Mesenchymal stem cell (in vitro differentiated cells and primary cell): ENCODE measurements at regions not wholly inside any gene's neighbourhood (a gene's known extent, or its start where the extent isn't known, plus 50 kb on each side); places are given as distances from the start of the nearest gene placed in this dataset.

Experiments
- DNase-seq: peaks from one replicate; pipeline ENCODE4 v3.0.0-alpha.2; 2013
- H2AFZ ChIP-seq: one replicate; pipeline ENCODE4 v1.6.1; 2013; ENCODE audit warnings: low read depth, mild to moderate bottlenecking, control low read depth, inconsistent platforms, low read length, moderate library complexity
- H2AK5ac ChIP-seq: 2 replicates; pipeline ENCODE4 v1.6.1; 2013; ENCODE audit warnings: low read length, moderate library complexity, mild to moderate bottlenecking, inconsistent platforms; ENCODE audit not compliant: severe bottlenecking
- H2BK120ac ChIP-seq: one replicate; pipeline ENCODE4 v1.6.1; 2013; ENCODE audit warnings: low read depth, mild to moderate bottlenecking, inconsistent platforms, low read length, moderate library complexity
- H2BK12ac ChIP-seq, 2 experiments: one replicate each; pipeline ENCODE4 v1.6.1; 2013; ENCODE audit warnings: inconsistent platforms in 2 of 2, low read length in 2 of 2, mild to moderate bottlenecking in 2 of 2, moderate library complexity in 2 of 2, control low read depth in 1 of 2
- H2BK15ac ChIP-seq: one replicate; pipeline ENCODE4 v1.6.1; 2013; ENCODE audit warnings: mild to moderate bottlenecking, low read depth, inconsistent platforms; ENCODE audit not compliant: poor library complexity, severe bottlenecking
- H2BK5ac ChIP-seq: 2 replicates; pipeline ENCODE4 v1.6.1; 2013; ENCODE audit warnings: low read depth, mild to moderate bottlenecking, low read length, control low read depth, inconsistent platforms; ENCODE audit not compliant: poor library complexity, severe bottlenecking
- H3K14ac ChIP-seq, 2 experiments: one replicate each; pipeline ENCODE4 v1.6.1; 2013; ENCODE audit warnings: inconsistent platforms in 2 of 2, low read length in 2 of 2, control low read depth in 1 of 2, mild to moderate bottlenecking in 1 of 2, moderate library complexity in 1 of 2
- H3K18ac ChIP-seq, 2 experiments: one replicate each; pipeline ENCODE4 v1.6.1; 2013; ENCODE audit warnings: inconsistent platforms in 2 of 2, low read length in 2 of 2, control low read depth in 1 of 2, low read depth in 1 of 2, mild to moderate bottlenecking in 1 of 2
- H3K23ac ChIP-seq, 2 experiments: one replicate each; pipeline ENCODE4 v1.6.1; 2013; ENCODE audit warnings: inconsistent platforms in 2 of 2, low read length in 2 of 2, mild to moderate bottlenecking in 2 of 2, moderate library complexity in 2 of 2, control low read depth in 1 of 2
- H3K27ac ChIP-seq: 2 replicates; pipeline ENCODE4 v1.5.1; 2013; ENCODE audit warnings: mild to moderate bottlenecking, moderate library complexity, low read length, control low read depth, inconsistent platforms; ENCODE audit not compliant: poor library complexity, severe bottlenecking
- H3K27me3 ChIP-seq, 2 experiments: 2 replicates each; pipeline versions ENCODE4 v1.6.1 to v1.7.0; 2013; ENCODE audit warnings: low read length in 2 of 2, mild to moderate bottlenecking in 2 of 2, moderate library complexity in 2 of 2, control low read depth in 1 of 2, inconsistent platforms in 1 of 2; ENCODE audit not compliant: control insufficient read depth in 1 of 2, insufficient read depth in 1 of 2
- H3K36me3 ChIP-seq, 2 experiments: 2 replicates each; pipeline versions ENCODE4 v1.6.1 to v1.7.0; 2013; ENCODE audit warnings: low read length in 2 of 2, control low read depth in 1 of 2, inconsistent platforms in 1 of 2, low read depth in 1 of 2, mild to moderate bottlenecking in 1 of 2; ENCODE audit not compliant: insufficient read depth in 2 of 2, control insufficient read depth in 1 of 2
- H3K4ac ChIP-seq, 2 experiments: one replicate each; pipeline ENCODE4 v1.6.1; 2013; ENCODE audit warnings: inconsistent platforms in 2 of 2, low read length in 2 of 2, mild to moderate bottlenecking in 2 of 2, moderate library complexity in 2 of 2, control low read depth in 1 of 2, low read depth in 1 of 2
- H3K4me1 ChIP-seq: 2 replicates; pipeline ENCODE4 v1.6.1; 2013; ENCODE audit warnings: low read depth, low read length, control low read depth; ENCODE audit not compliant: control insufficient read depth, insufficient read depth
- H3K4me2 ChIP-seq: 2 replicates; pipeline ENCODE4 v1.6.1; 2013; ENCODE audit warnings: low read length, mild to moderate bottlenecking, inconsistent platforms; ENCODE audit not compliant: poor library complexity, severe bottlenecking
- H3K4me3 ChIP-seq, 2 experiments: 2 replicates each; pipeline versions ENCODE4 v1.5.1 to v1.7.0; 2013; ENCODE audit warnings: low read length in 2 of 2, mild to moderate bottlenecking in 2 of 2, control low read depth in 1 of 2, low read depth in 1 of 2; ENCODE audit not compliant: insufficient read depth in 1 of 2
- H3K79me1 ChIP-seq: replicated peaks from 2 replicates; pipeline ENCODE4 v1.6.1; 2013; ENCODE audit warnings: mild to moderate bottlenecking, control low read depth, low read length, inconsistent platforms; ENCODE audit not compliant: poor library complexity, severe bottlenecking
- H3K9ac ChIP-seq: 2 replicates; pipeline ENCODE4 v1.7.0; 2013; ENCODE audit warnings: mild to moderate bottlenecking, low read length, moderate library complexity
- H3K9me3 ChIP-seq: 2 replicates; pipeline ENCODE4 v1.7.0; 2013; ENCODE audit warnings: mild to moderate bottlenecking, low read length; ENCODE audit not compliant: control insufficient read depth
- H4K8ac ChIP-seq: one replicate; pipeline ENCODE4 v1.6.1; 2013; ENCODE audit warnings: inconsistent platforms, mild to moderate bottlenecking, low read length, moderate library complexity
- H4K91ac ChIP-seq: one replicate; pipeline ENCODE4 v1.6.1; 2013; ENCODE audit warnings: mild to moderate bottlenecking, low read length, inconsistent platforms
- WGBS: methylation state at CpG from one replicate; pipeline ENCODE4 v1.1.7; 2013; ENCODE audit warnings: mixed read lengths; 5-methylcytosine and 5-hydroxymethylcytosine counted together

GRCh38 chr5:106374956-106375355 is 1295.8 kb downstream of the EFNA5 start:
- H3K27ac ChIP-seq = no peak overlapping the region
- no peak overlapping the region for H4K91ac ChIP-seq
- no peak overlapping the region for H3K4ac ChIP-seq
- H4K8ac ChIP-seq = no peak overlapping the region
- no peak overlapping the region for H3K14ac ChIP-seq
- no peaks in the 10 kb centered on the region for H3K4me1 ChIP-seq
- H2BK5ac ChIP-seq = no peak overlapping the region
- no peak overlapping the region for H2BK12ac ChIP-seq
- H3K23ac ChIP-seq = no peak overlapping the region
- H3K4me3 ChIP-seq = no peak overlapping the region
- no peak for DNase-seq
- no peak overlapping the region for H2AK5ac ChIP-seq
- no peak overlapping the region for H3K4me2 ChIP-seq
- H2BK15ac ChIP-seq = no peak overlapping the region
- H3K36me3 ChIP-seq = no peaks in the 10 kb centered on the region
- H3K27me3 ChIP-seq = peaks cover 0 to 11% of the 10 kb centered on the region in 2 experiments
- H3K79me1 ChIP-seq = no peaks in the 10 kb centered on the region
- H3K9ac ChIP-seq = no peak overlapping the region
- peaks cover 10% of the 10 kb centered on the region for H3K9me3 ChIP-seq
- H2AFZ ChIP-seq = no peak overlapping the region
- no peak overlapping the region for H2BK120ac ChIP-seq
- H3K18ac ChIP-seq = no peak overlapping the region

GRCh38 chr5:106368021-106368420 is 1302.7 kb downstream of the EFNA5 start:
- no peaks in the 10 kb centered on the region for H3K79me1 ChIP-seq
- no peaks in the 10 kb centered on the region for H3K27me3 ChIP-seq
- no peak overlapping the region for H3K4me2 ChIP-seq
- no peak overlapping the region for H3K27ac ChIP-seq
- WGBS = 76% methylated on average over 1 of the region's 1 CpG
- H3K9me3 ChIP-seq = peaks cover 16% of the 10 kb centered on the region
- H3K23ac ChIP-seq = no peak overlapping the region
- H2AFZ ChIP-seq = no peak overlapping the region
- no peak overlapping the region for H2BK120ac ChIP-seq
- no peak overlapping the region for H2BK15ac ChIP-seq
- no peak overlapping the region for H4K8ac ChIP-seq
- H3K9ac ChIP-seq = no peak overlapping the region
- no peak overlapping the region for H2BK5ac ChIP-seq
- H3K4me3 ChIP-seq = no peak overlapping the region
- H3K4me1 ChIP-seq = no peaks in the 10 kb centered on the region
- H4K91ac ChIP-seq = no peak overlapping the region
- no peak for DNase-seq
- H2AK5ac ChIP-seq = no peak overlapping the region
- no peak overlapping the region for H3K4ac ChIP-seq
- H3K36me3 ChIP-seq = no peaks in the 10 kb centered on the region
- H2BK12ac ChIP-seq = no peak overlapping the region
- H3K14ac ChIP-seq = peak overlapping the region in 1 of 2 experiments; percentile 81
- H3K18ac ChIP-seq = peak overlapping the region in 1 of 2 experiments; percentile 34

DNA sequence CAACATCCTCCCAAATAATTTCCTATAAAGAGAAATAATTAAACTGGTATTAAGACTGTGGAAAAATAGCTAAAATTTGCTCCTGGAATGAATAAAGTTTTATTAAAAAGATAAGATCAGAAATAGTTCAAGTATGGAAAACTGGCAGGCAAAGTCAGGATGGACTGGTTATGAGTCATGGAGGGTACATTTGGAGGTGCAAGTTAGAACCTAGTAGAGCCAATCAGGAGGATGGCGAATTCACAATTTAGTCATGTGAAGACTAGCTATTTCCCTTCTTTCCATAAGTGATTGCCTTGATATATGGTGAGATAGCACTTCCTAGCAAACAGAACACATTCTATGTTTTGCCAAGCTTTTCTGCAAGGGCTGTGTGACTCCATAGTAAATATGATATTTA is 1303.5 kb downstream of the EFNA5 start:
- no CpG with 5 or more reads among the region's 1 CpG for WGBS
- Histone ChIP-seq H2AFZ (no peak overlapping the region), H3K79me1 (no peaks in the 10 kb centered on the region), H3K27me3 (no peaks in the 10 kb centered on the region), H3K4me2 (no peak overlapping the region), H2AK5ac (no peak overlapping the region), H3K9ac (no peak overlapping the region), H2BK12ac (no peak overlapping the region), H3K4ac (no peak overlapping the region), H2BK120ac (no peak overlapping the region), H4K91ac (no peak overlapping the region), H2BK15ac (no peak overlapping the region), H3K4me3 (no peak overlapping the region), H3K27ac (no peak overlapping the region), H4K8ac (no peak overlapping the region), H3K9me3 (peaks cover 12% of the 10 kb centered on the region), H2BK5ac (no peak overlapping the region), H3K4me1 (no peaks in the 10 kb centered on the region), H3K18ac (no peak overlapping the region), H3K23ac (no peak overlapping the region), H3K36me3 (no peaks in the 10 kb centered on the region), H3K14ac (no peak overlapping the region)
- DNase-seq = no peak

DNA sequence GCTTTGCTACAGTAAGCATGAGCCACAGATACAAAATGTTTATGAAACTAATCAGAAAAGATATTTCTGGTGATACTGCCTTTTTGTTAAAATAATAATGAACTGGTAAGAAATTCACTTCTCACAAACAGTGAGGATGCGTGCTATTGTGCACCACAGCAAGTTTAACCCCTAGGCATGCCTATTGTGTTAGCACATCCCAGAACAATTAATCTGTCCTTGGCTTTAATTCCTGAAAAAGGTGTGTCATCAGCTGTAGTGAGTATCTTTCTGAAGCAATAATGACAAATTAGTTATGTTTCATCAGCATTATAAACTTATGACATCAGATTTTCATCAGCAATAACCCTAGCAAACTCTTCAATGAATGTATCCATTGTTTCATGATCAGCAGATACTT is 1307.2 kb downstream of the EFNA5 start:
- Histone ChIP-seq H2BK120ac (no peak overlapping the region), H4K91ac (no peak overlapping the region), H2BK15ac (no peak overlapping the region), H3K4me2 (no peak overlapping the region), H2AK5ac (no peak overlapping the region), H3K79me1 (no peaks in the 10 kb centered on the region), H3K27me3 (no peaks in the 10 kb centered on the region), H2BK5ac (no peak overlapping the region), H3K4me1 (no peaks in the 10 kb centered on the region), H3K9me3 (peaks cover 4% of the 10 kb centered on the region), H2AFZ (no peak overlapping the region), H2BK12ac (no peak overlapping the region), H3K14ac (no peak overlapping the region), H3K9ac (no peak overlapping the region), H3K4me3 (no peak overlapping the region), H3K4ac (no peak overlapping the region), H4K8ac (no peak overlapping the region), H3K36me3 (no peaks in the 10 kb centered on the region), H3K27ac (no peak overlapping the region), H3K23ac (no peak overlapping the region), H3K18ac (no peak overlapping the region)
- no peak for DNase-seq
- WGBS = no CpG with 5 or more reads among the region's 1 CpG
